ENCODE measurements at regions not wholly inside any gene's neighbourhood (a gene's known extent, or its start where the extent isn't known, plus 50 kb on each side); places are given as distances from the start of the nearest gene placed in this dataset.

DNA sequence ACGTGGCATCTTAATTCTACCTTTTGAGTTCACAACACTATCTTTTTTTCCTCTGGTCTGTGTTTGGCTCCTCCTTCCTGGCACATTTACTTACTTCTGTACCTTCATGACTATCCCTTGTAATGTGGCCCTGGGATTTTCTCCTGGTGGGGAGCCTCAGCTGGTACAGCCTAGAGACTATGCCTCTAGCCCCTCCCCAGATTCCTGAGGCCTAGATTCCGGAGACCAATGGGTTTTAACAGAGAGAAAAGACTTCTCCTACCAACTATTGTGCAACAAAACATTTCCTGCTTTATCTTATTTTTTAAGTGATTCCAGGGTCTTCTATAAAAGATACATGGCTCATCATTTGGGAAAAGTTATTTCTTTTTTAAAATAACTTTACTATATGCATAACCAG, 216.2 kb upstream of the KRR1 start:
- H3K4me3 ChIP-seq (ENCODE audit: low read depth, low read length) = no peak overlapping the region
- H3K4me1 ChIP-seq = peaks cover under 1% of the 10 kb centered on the region
- no peaks in the 10 kb centered on the region for H3K79me2 ChIP-seq
- no peaks in the 10 kb centered on the region for H3K9me3 ChIP-seq (ENCODE audit: control insufficient read depth, low read length)
- no peak overlapping the region for H3K4me2 ChIP-seq (ENCODE audit: low read length)
- H3K36me3 ChIP-seq (ENCODE audit: control insufficient read depth, insufficient read depth, low read length) = no peaks in the 10 kb centered on the region
- no peak for TF ChIP-seq CTCF (IDR thresholded peaks at IDR 0.05)
- no peak overlapping the region for H2AFZ ChIP-seq
- no peak overlapping the region for H3K27ac ChIP-seq
- H3K27me3 ChIP-seq (ENCODE audit: control insufficient read depth, insufficient read depth, low read length) = no peaks in the 10 kb centered on the region
- H3K9ac ChIP-seq = no peak overlapping the region

GRCh38 chr12:75725521-75726111, 214.2 kb upstream of the KRR1 start:
- peak overlapping the region; percentile 14 for H3K4me2 ChIP-seq (ENCODE audit: low read length)
- H3K9me3 ChIP-seq (ENCODE audit: control insufficient read depth, low read length) = no peaks in the 10 kb centered on the region
- no peaks in the 10 kb centered on the region for H3K27me3 ChIP-seq (ENCODE audit: control insufficient read depth, insufficient read depth, low read length)
- no peaks in the 10 kb centered on the region for H3K79me2 ChIP-seq
- H2AFZ ChIP-seq = no peak overlapping the region
- H3K4me3 ChIP-seq (ENCODE audit: low read depth, low read length) = no peak overlapping the region
- no peaks in the 10 kb centered on the region for H3K36me3 ChIP-seq (ENCODE audit: control insufficient read depth, insufficient read depth, low read length)
- no peak for TF ChIP-seq CTCF (IDR thresholded peaks at IDR 0.05)
- peaks cover 15% of the 10 kb centered on the region for H3K4me1 ChIP-seq
- H3K27ac ChIP-seq = no peak overlapping the region
- no peak overlapping the region for H3K9ac ChIP-seq

DNA sequence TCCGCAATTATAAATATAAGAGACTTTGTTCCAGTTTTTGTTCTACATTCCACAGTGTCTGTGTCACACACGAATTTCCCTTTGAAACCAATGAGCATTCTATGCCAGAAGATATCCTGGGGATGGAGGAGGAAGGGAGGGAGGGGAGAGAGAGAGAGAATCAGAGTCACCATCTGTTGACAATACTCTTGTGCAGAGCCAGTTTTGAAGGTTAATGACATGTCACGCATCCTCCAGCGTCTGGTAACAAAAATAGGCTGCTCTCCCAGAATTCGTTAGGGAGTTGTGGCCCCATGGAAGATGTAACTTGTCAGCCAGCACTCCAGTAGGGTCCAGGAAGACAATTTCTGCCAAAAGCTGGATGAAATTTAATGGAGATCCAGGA, 213.5 kb upstream of the KRR1 start:
- Histone ChIP-seq H3K27me3 (ENCODE audit: control insufficient read depth, insufficient read depth, low read length) (no peaks in the 10 kb centered on the region), H3K9ac (no peak overlapping the region), H3K4me1 (peaks cover 18% of the 10 kb centered on the region), H3K79me2 (no peaks in the 10 kb centered on the region), H3K27ac (no peak overlapping the region), H3K4me3 (ENCODE audit: low read depth, low read length) (no peak overlapping the region), H3K4me2 (ENCODE audit: low read length) (no peak overlapping the region), H3K9me3 (ENCODE audit: control insufficient read depth, low read length) (no peaks in the 10 kb centered on the region), H2AFZ (no peak overlapping the region), H3K36me3 (ENCODE audit: control insufficient read depth, insufficient read depth, low read length) (no peaks in the 10 kb centered on the region)
- no peak for TF ChIP-seq CTCF (IDR thresholded peaks at IDR 0.05)

- no peaks in the 10 kb centered on the region for H3K9me3 ChIP-seq (ENCODE audit: control insufficient read depth, low read length)
- H3K4me1 ChIP-seq = peaks cover 23% of the 10 kb centered on the region
- no peak for TF ChIP-seq CTCF (IDR thresholded peaks at IDR 0.05)
- no peaks in the 10 kb centered on the region for H3K27me3 ChIP-seq (ENCODE audit: control insufficient read depth, insufficient read depth, low read length)
- H3K9ac ChIP-seq = no peak overlapping the region
- H3K79me2 ChIP-seq = no peaks in the 10 kb centered on the region
- no peaks in the 10 kb centered on the region for H3K36me3 ChIP-seq (ENCODE audit: control insufficient read depth, insufficient read depth, low read length)
- no peak overlapping the region for H2AFZ ChIP-seq
- no peak overlapping the region for H3K4me3 ChIP-seq (ENCODE audit: low read depth, low read length)
- H3K4me2 ChIP-seq (ENCODE audit: low read length) = no peak overlapping the region
- H3K27ac ChIP-seq = no peak overlapping the region
These were observed 213.0 kb upstream of the KRR1 start for GRCh38 chr12:75724307-75724927.

GRCh38 chr12:75722714-75723200, 211.3 kb upstream of the KRR1 start:
- H3K27me3 ChIP-seq (ENCODE audit: control insufficient read depth, insufficient read depth, low read length) = no peaks in the 10 kb centered on the region
- H3K9ac ChIP-seq = no peak overlapping the region
- no peaks in the 10 kb centered on the region for H3K36me3 ChIP-seq (ENCODE audit: control insufficient read depth, insufficient read depth, low read length)
- H3K27ac ChIP-seq = peak overlapping the region; percentile 34
- no peak for TF ChIP-seq CTCF (IDR thresholded peaks at IDR 0.05)
- no peaks in the 10 kb centered on the region for H3K79me2 ChIP-seq
- H2AFZ ChIP-seq = peak overlapping the region; percentile 17
- no peak overlapping the region for H3K4me3 ChIP-seq (ENCODE audit: low read depth, low read length)
- H3K4me2 ChIP-seq (ENCODE audit: low read length) = peak overlapping the region; percentile 9
- H3K4me1 ChIP-seq = peaks cover 29% of the 10 kb centered on the region
- no peaks in the 10 kb centered on the region for H3K9me3 ChIP-seq (ENCODE audit: control insufficient read depth, low read length)
